Suprapubic skin (tissue), 4 donors: ENCODE measurements at regions not wholly inside any gene's neighbourhood (a gene's known extent, or its start where the extent isn't known, plus 50 kb on each side); places are given as distances from the start of the nearest gene placed in this dataset.
A peak's percentile ranks its signal among the peaks of the same experiment; 100 is the strongest.

Experiments used
- DNase-seq, 2 donors: peaks; one replicate each; pipeline ENCODE4 v3.0.0-alpha.2; 2019; ENCODE audit warnings: low spot score in 2 of 2
- H3K27ac ChIP-seq: fragments of 200-600 bp; sonication (generic); one replicate; pipeline ENCODE4 v1.5.1; 2019
- H3K27me3 ChIP-seq: fragments of 200-600 bp; sonication (generic); one replicate; pipeline ENCODE4 v1.5.1; 2019
- H3K36me3 ChIP-seq: fragments of 200-600 bp; sonication (generic); one replicate; pipeline ENCODE4 v1.5.1; 2019
- H3K4me1 ChIP-seq: fragments of 200-600 bp; sonication (generic); one replicate; pipeline ENCODE4 v1.5.1; 2019
- H3K4me3 ChIP-seq: fragments of 200-600 bp; sonication (generic); one replicate; pipeline ENCODE4 v1.5.1; 2019; ENCODE audit warnings: mild to moderate bottlenecking
- H3K9me3 ChIP-seq: fragments of 200-600 bp; sonication (generic); one replicate; pipeline ENCODE4 v1.5.1; 2019
- CTCF ChIP-seq, 2 donors: fragments of 200-600 bp in 1 of 2; fragments of 450-650 bp in 1 of 2; sonication (generic) in 1 of 2; IDR thresholded peaks; one replicate each; pipeline ENCODE4 v1.5.1; 2016 to 2019; ENCODE audit warnings: antibody characterized with exemption in 2 of 2, mild to moderate bottlenecking in 1 of 2, moderate library complexity in 1 of 2
- EP300 ChIP-seq: sonication (generic); formaldehyde crosslinking; IDR thresholded peaks from one replicate; pipeline ENCODE4 v1.6.1; 2017; ENCODE audit warnings: antibody characterized with exemption
- POLR2A ChIP-seq, 2 donors: fragments of 450-650 bp; IDR thresholded peaks; one replicate each; pipeline ENCODE4 v1.6.1; 2017; ENCODE audit warnings: antibody characterized with exemption in 2 of 2, mild to moderate bottlenecking in 2 of 2, moderate library complexity in 2 of 2
- POLR2AphosphoS5 ChIP-seq, 3 donors: sonication (generic); formaldehyde crosslinking; IDR thresholded peaks; one replicate each; pipeline ENCODE4 v1.6.1; 2017; ENCODE audit warnings: antibody characterized with exemption in 3 of 3
- WGBS: methylation state at CpG from one replicate; pipeline ENCODE4 v1.1.5; 2018; 5-methylcytosine and 5-hydroxymethylcytosine counted together

GRCh38 chr3:194868831-194869230 is 183.1 kb downstream of the FAM43A start:
- WGBS, result 88% methylated on average over 11 of the region's 11 CpGs
- H3K4me3 ChIP-seq, result no peak overlapping the region
- no peak overlapping the region for H3K27ac ChIP-seq
- no peaks in the 10 kb centered on the region for H3K27me3 ChIP-seq
- no peaks in the 10 kb centered on the region for H3K36me3 ChIP-seq
- no peak for TF ChIP-seq POLR2AphosphoS5 (IDR thresholded peaks at IDR 0.05)
- no peak for TF ChIP-seq POLR2A (IDR thresholded peaks at IDR 0.05)
- TF ChIP-seq CTCF (IDR thresholded peaks at IDR 0.05), result no peak
- no peak for TF ChIP-seq EP300
- DNase-seq, result no peak
- H3K9me3 ChIP-seq, result no peaks in the 10 kb centered on the region
- peaks cover 38% of the 10 kb centered on the region for H3K4me1 ChIP-seq

- no peak overlapping the region for H3K4me3 ChIP-seq
- no peak for TF ChIP-seq POLR2AphosphoS5 (IDR thresholded peaks at IDR 0.05)
- TF ChIP-seq CTCF (IDR thresholded peaks at IDR 0.05), result no peak
- TF ChIP-seq EP300, result no peak
- no peak for TF ChIP-seq POLR2A (IDR thresholded peaks at IDR 0.05)
- H3K4me1 ChIP-seq, result peaks cover 38% of the 10 kb centered on the region
- no peak for DNase-seq
- H3K9me3 ChIP-seq, result no peaks in the 10 kb centered on the region
- WGBS, result 89% methylated on average over 14 of the region's 14 CpGs
- no peaks in the 10 kb centered on the region for H3K36me3 ChIP-seq
- no peaks in the 10 kb centered on the region for H3K27me3 ChIP-seq
- H3K27ac ChIP-seq, result no peak overlapping the region
These were observed 183.9 kb downstream of the FAM43A start for GRCh38 chr3:194869482-194870169.

DNA sequence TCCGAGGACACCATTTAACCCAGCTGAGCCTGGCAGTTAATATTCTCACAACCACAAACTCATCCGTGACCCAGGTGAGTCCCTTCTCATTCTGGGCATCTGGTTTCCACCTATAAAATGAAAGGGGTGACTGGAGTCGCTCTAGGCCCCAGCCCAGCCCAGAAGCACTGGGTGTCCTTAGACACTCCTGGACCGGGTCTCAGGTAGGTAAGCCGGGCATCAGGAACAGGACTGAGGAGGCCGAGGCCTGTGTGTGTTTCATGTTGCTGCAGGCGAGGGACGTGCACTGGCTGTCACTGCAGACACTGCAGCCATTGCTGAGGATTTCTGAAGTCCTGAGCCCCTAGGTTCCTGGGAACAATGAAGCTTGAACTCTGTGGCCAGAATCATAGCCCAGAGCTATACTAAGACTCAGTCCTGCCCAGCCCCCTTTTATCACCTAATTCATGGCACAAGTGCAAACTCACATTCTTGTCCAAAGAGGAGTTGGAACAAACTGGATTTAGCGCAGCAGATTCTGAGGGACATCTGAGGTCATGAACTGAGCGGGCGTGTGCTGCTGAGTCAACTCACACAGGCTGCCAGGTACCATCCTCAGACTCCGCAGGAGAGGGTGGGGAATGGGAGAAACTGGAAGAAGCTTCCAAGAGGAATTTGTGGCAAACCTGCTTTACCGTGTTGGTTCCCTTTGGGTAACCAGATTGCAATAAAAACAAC is 184.9 kb downstream of the FAM43A start:
- Histone ChIP-seq H3K4me3 (no peak overlapping the region), H3K36me3 (no peaks in the 10 kb centered on the region), H3K9me3 (no peaks in the 10 kb centered on the region), H3K27me3 (no peaks in the 10 kb centered on the region), H3K4me1 (peaks cover 38% of the 10 kb centered on the region), H3K27ac (peak overlapping the region; percentile 81)
- 58% methylated on average over 10 of the region's 13 CpGs for WGBS
- TF ChIP-seq POLR2A (IDR thresholded peaks at IDR 0.05), result no peak
- no peak for TF ChIP-seq POLR2AphosphoS5 (IDR thresholded peaks at IDR 0.05)
- TF ChIP-seq CTCF (IDR thresholded peaks at IDR 0.05), result no peak
- TF ChIP-seq EP300, result no peak
- DNase-seq, result peak in 1 of 2 donors; percentile 67

DNA sequence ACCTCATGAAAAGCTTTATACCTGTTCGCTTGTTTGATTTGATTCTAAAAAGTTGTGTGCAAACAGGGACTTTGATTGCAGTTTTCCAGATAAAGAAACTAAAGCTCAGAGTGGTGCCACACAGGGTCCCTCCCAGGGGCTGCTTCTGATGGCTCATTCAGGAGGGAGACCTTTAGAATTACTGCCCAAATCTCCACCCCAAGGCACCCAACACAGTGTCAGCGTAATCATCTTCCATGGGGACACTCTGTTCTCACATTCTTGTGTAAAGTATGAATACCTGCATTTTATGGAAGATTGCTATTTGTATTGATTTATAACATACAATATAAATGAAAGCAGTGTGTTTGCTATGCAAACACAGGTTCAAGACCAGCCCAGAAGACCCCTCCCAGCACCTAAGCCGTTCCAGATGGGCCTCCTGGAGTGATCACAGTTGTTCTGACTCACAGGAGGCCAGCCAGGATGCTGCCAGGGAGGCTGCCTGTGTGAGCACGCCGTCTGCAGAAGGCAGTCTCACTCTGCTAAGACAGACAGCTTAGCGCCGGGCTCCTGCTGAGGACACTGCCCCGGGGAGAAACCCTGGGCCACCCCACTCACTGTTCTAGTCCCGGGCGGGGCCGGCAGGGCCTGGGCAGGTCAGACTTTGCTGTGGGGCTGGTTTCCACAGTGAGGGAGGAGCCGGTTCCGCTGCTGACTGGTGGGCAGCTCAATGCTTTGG is 185.6 kb downstream of the FAM43A start:
- no peaks in the 10 kb centered on the region for H3K27me3 ChIP-seq
- no peaks in the 10 kb centered on the region for H3K9me3 ChIP-seq
- peak; percentile 72 to 84 for DNase-seq
- H3K36me3 ChIP-seq, result no peaks in the 10 kb centered on the region
- peak in 1 of 3 donors; percentile 9 for TF ChIP-seq POLR2AphosphoS5 (IDR thresholded peaks at IDR 0.05)
- TF ChIP-seq EP300, result no peak
- peak overlapping the region; percentile 81 for H3K27ac ChIP-seq
- 20% methylated on average over 7 of the region's 13 CpGs for WGBS
- H3K4me3 ChIP-seq, result no peak overlapping the region
- peaks cover 38% of the 10 kb centered on the region for H3K4me1 ChIP-seq

DNA sequence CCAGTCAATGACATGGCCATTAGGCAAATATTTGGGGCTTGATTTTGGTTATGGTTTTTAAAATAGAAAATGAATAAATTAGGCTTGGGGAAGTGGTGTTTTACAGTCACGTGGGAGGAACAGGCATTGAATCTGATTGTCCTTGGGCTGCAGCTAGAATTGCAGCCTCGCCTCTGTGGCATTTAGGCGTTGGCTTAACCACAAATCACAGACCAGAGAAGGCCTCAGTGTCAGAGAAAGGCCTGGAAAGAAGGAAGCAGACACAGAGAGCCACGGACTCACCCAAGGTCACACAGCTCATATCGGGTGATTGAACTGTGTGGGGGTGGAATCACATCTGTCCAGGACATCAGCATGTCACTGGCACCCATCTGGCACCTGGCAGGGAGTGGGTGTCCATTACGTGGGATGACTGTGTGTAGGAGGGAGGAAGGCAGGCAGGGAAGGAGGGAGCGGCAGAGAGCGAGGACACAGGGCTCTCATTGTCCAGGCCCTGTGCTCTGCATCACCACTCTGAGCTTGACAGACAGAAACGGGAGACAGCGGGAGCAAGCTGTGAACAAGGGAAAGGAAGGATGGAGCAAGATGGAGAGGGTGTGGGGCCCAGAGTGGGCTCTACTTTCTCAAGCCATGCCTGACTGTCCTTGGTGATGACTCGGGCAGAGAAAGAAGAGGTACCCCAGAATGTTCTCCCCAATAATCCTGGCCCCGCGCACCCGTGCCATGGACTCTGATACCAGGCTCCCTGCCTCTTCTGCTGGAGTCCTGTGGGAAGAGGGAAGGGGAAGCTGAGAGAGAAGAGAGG is 186.4 kb downstream of the FAM43A start:
- WGBS, result 56% methylated on average over 14 of the region's 14 CpGs
- Histone ChIP-seq H3K4me3 (no peak overlapping the region), H3K9me3 (no peaks in the 10 kb centered on the region), H3K27ac (peak overlapping the region; percentile 81), H3K36me3 (no peaks in the 10 kb centered on the region), H3K4me1 (peaks cover 39% of the 10 kb centered on the region), H3K27me3 (no peaks in the 10 kb centered on the region)
- no peak for TF ChIP-seq POLR2AphosphoS5 (IDR thresholded peaks at IDR 0.05)
- no peak for TF ChIP-seq POLR2A (IDR thresholded peaks at IDR 0.05)
- no peak for TF ChIP-seq EP300
- no peak for TF ChIP-seq CTCF (IDR thresholded peaks at IDR 0.05)
- DNase-seq, result peak in 1 of 2 donors; percentile 71
